SK-N-SH (cell line): ENCODE measurements at regions not wholly inside any gene's neighbourhood (a gene's known extent, or its start where the extent isn't known, plus 50 kb on each side); places are given as distances from the start of the nearest gene placed in this dataset.

ENCODE experiments used
- CTCF ChIA-PET: fragments of 300-600, 350-600 bp; formaldehyde crosslinking; extraction: SDS; loops from one replicate; lab custom pipeline; 2021; lab: Yijun Ruan, JAX
- POLR2A ChIA-PET: fragments of 350-600 bp; sonication (Branson Sonifier 250); formaldehyde crosslinking; extraction: SDS; loops from one replicate; lab custom pipeline; 2020; ENCODE audit warnings: antibody characterized with exemption, inconsistent platforms; lab: Yijun Ruan, JAX
- DNase-seq: peaks from one replicate; pipeline ENCODE4 v3.0.0; 2012
- H2AFZ ChIP-seq: fragments of 200-600 bp; sonication (generic); 2 replicates; pipeline ENCODE4 v1.8.1; 2016; ENCODE audit warnings: antibody characterized with exemption, mild to moderate bottlenecking, low read depth
- H3F3A ChIP-seq: fragments of 200-600 bp; sonication (generic); replicated peaks from 2 replicates; pipeline ENCODE3; 2016; ENCODE audit warnings: antibody characterized with exemption, mild to moderate bottlenecking; ENCODE audit not compliant: insufficient read depth
- H3K27ac ChIP-seq, 2 experiments: fragments of 200-500 bp in 1 of 2; fragments of 200-600 bp in 1 of 2; sonication (Bioruptor generic) in 1 of 2; sonication (generic), shearing (Covaris generic) in 1 of 2; 2 replicates each; pipeline versions ENCODE4 v1.5.1 to v1.6.1; 2014 to 2016; ENCODE audit warnings: low read depth in 2 of 2, inconsistent platforms in 1 of 2, low read length in 1 of 2, mild to moderate bottlenecking in 1 of 2, mixed read lengths in 1 of 2
- H3K27me3 ChIP-seq: fragments of 200-600 bp; sonication (generic), shearing (Covaris generic); 2 replicates; pipeline ENCODE4 v1.6.1; 2016; ENCODE audit warnings: mixed run types; ENCODE audit not compliant: insufficient read depth
- H3K36me3 ChIP-seq, 2 experiments: fragments of 200-500 bp in 1 of 2; fragments of 200-600 bp in 1 of 2; sonication (Bioruptor generic) in 1 of 2; sonication (generic) in 1 of 2; replicated peaks in 1 of 2; 2 replicates each; pipeline versions ENCODE3 to v1.5.1; 2014 to 2016; ENCODE audit warnings: low read length in 1 of 2, mild to moderate bottlenecking in 1 of 2; ENCODE audit not compliant: insufficient read depth in 2 of 2, control insufficient read depth in 1 of 2
- H3K4me1 ChIP-seq, 2 experiments: fragments of 200-500 bp in 1 of 2; fragments of 200-600 bp in 1 of 2; sonication (Bioruptor generic) in 1 of 2; sonication (generic), shearing (Covaris generic) in 1 of 2; 2 replicates each; pipeline versions ENCODE4 v1.5.1 to v1.6.1; 2014 to 2016; ENCODE audit warnings: low read depth in 1 of 2, low read length in 1 of 2, mixed run types in 1 of 2; ENCODE audit not compliant: insufficient read depth in 2 of 2, control insufficient read depth in 1 of 2
- H3K4me2 ChIP-seq: fragments of 200-600 bp; sonication (generic), shearing (Covaris generic); 2 replicates; pipeline ENCODE4 v1.6.1; 2017; ENCODE audit warnings: mixed run types
- H3K4me3 ChIP-seq, 2 experiments: fragments of 200-500 bp in 1 of 2; fragments of 200-600 bp in 1 of 2; sonication (Bioruptor generic) in 1 of 2; sonication (generic), shearing (Covaris generic) in 1 of 2; 2 replicates each; pipeline versions ENCODE4 v1.5.1 to v1.8.1; 2014 to 2016; ENCODE audit warnings: low read depth in 2 of 2, inconsistent platforms in 1 of 2, low read length in 1 of 2, mild to moderate bottlenecking in 1 of 2, mixed read lengths in 1 of 2, moderate library complexity in 1 of 2
- H3K79me2 ChIP-seq: fragments of 200-600 bp; sonication (generic); 2 replicates; pipeline ENCODE4 v1.8.1; 2017; ENCODE audit warnings: mild to moderate bottlenecking; ENCODE audit not compliant: insufficient read depth
- H3K9ac ChIP-seq: fragments of 200-600 bp; sonication (generic); 2 replicates; pipeline ENCODE4 v1.6.1; 2017; ENCODE audit warnings: mixed run types
- H3K9me2 ChIP-seq: fragments of 200-600 bp; sonication (generic); 2 replicates; pipeline ENCODE4 v1.6.1; 2017; ENCODE audit warnings: mixed run types
- H3K9me3 ChIP-seq: fragments of 200-600 bp; sonication (generic); 2 replicates; pipeline ENCODE4 v1.6.1; 2017; ENCODE audit warnings: mixed run types, mild to moderate bottlenecking, moderate library complexity
- H4K20me1 ChIP-seq: fragments of 200-600 bp; sonication (generic); 2 replicates; pipeline ENCODE4 v1.6.1; 2017; ENCODE audit warnings: mild to moderate bottlenecking, mixed run types; ENCODE audit not compliant: insufficient read depth
- FOSL2 ChIP-seq: IDR thresholded peaks from 2 replicates; pipeline ENCODE4 v1.4.0; 2012; ENCODE audit warnings: low read depth, mild to moderate bottlenecking, moderate library complexity, borderline replicate concordance
- FOXJ3 ChIP-seq: sonication (generic); formaldehyde crosslinking; IDR thresholded peaks from 2 replicates; pipeline ENCODE4 v1.5.1; 2020; ENCODE audit warnings: mild to moderate bottlenecking, missing genetic modification reagents
- GABPA ChIP-seq: IDR thresholded peaks from 2 replicates; pipeline ENCODE4 v1.4.0; 2012; ENCODE audit warnings: low read depth, mild to moderate bottlenecking
- GATA2 ChIP-seq: sonication (generic); formaldehyde crosslinking; IDR thresholded peaks from 2 replicates; pipeline ENCODE4 v1.5.0; 2020; ENCODE audit warnings: mild to moderate bottlenecking, missing genetic modification reagents
- JUND ChIP-seq: IDR thresholded peaks from 2 replicates; pipeline ENCODE4 v1.4.0; 2012
- MAX ChIP-seq: IDR thresholded peaks from 2 replicates; pipeline ENCODE4 v1.4.0; 2012; ENCODE audit warnings: low read depth
- MEF2A ChIP-seq: IDR thresholded peaks from 2 replicates; pipeline ENCODE4 v1.4.0; 2012; ENCODE audit warnings: low read depth, borderline replicate concordance
- MXI1 ChIP-seq: IDR thresholded peaks from 2 replicates; pipeline ENCODE4 v1.6.1; 2012; ENCODE audit warnings: mild to moderate bottlenecking, low read depth, low read length, improper control_type of control experiment
- NFIC ChIP-seq: IDR thresholded peaks from 2 replicates; pipeline ENCODE4 v1.4.0; 2012; ENCODE audit warnings: borderline replicate concordance
- POLR2AphosphoS5 ChIP-seq: IDR thresholded peaks from 2 replicates; pipeline ENCODE4 v1.6.1; 2012; ENCODE audit warnings: low read depth, low read length
- RCOR1 ChIP-seq: fragments of 150-350 bp; IDR thresholded peaks from 2 replicates; pipeline ENCODE4 v1.6.1; 2017; ENCODE audit warnings: antibody characterized with exemption, low read length
- RFX5 ChIP-seq: IDR thresholded peaks from 2 replicates; pipeline ENCODE4 v1.6.1; 2012; ENCODE audit warnings: mild to moderate bottlenecking, improper control_type of control experiment, low read length
- RXRA ChIP-seq: IDR thresholded peaks from 2 replicates; pipeline ENCODE4 v1.4.0; 2012; ENCODE audit warnings: low read depth, mild to moderate bottlenecking, borderline replicate concordance
- USF2 ChIP-seq: fragments of 150-350 bp; IDR thresholded peaks from 2 replicates; pipeline ENCODE4 v1.6.1; 2017; ENCODE audit warnings: antibody characterized with exemption, low read length, low read depth, borderline replicate concordance
- YY1 ChIP-seq: IDR thresholded peaks from 2 replicates; pipeline ENCODE4 v1.4.0; 2012; ENCODE audit warnings: low read depth, mild to moderate bottlenecking
- ZBTB33 ChIP-seq: IDR thresholded peaks from 2 replicates; pipeline ENCODE4 v1.4.0; 2012; ENCODE audit warnings: low read depth, borderline replicate concordance
- WGBS: methylation state at CpG from one replicate; pipeline ENCODE4 v1.1.6; 2017; ENCODE audit warnings: low lambda C conversion rate; 5-methylcytosine and 5-hydroxymethylcytosine counted together
- TF ChIP-seq, protein P1 (sequence below): IDR thresholded peaks from 2 replicates; pipeline ENCODE4; 2012
- TF ChIP-seq, protein P2 (sequence below): fragments of 150-350 bp; IDR thresholded peaks from 2 replicates; pipeline ENCODE4 v1.6.1; 2016; ENCODE audit warnings: mild to moderate bottlenecking, low read depth, low read length
- TF ChIP-seq, protein P3 (sequence below): fragments of 200-600 bp; sonication (generic); IDR thresholded peaks from 2 replicates; pipeline ENCODE4 v1.6.1; 2017; ENCODE audit warnings: antibody characterized with exemption, mild to moderate bottlenecking, moderate library complexity

GRCh38 chr13:50158385-50159165 is 143.3 kb downstream of the KCNRG start:
- ChIA-PET POLR2A (no interaction called here), CTCF (interaction anchor here (1.4 kb wide), 1 partner anchor 12 kb away, joined by 3 read pairs; no protein-coding TSS in a partner anchor)
- Histone ChIP-seq H3K4me1 (no peaks in the 10 kb centered on the region; a peak in 1 of 4 replicates), H3K4me3 (no peak overlapping the region), H3K9me2 (no peaks in the 10 kb centered on the region), H3K9ac (no peak overlapping the region), H3K9me3 (no peaks in the 10 kb centered on the region), H3K79me2 (no peaks in the 10 kb centered on the region), H3K36me3 (no peaks in the 10 kb centered on the region), H3K27ac (no peak overlapping the region), H3K4me2 (no peak overlapping the region), H2AFZ (no peak overlapping the region), H3K27me3 (no peaks in the 10 kb centered on the region), H3F3A (no peaks in the 10 kb centered on the region), H4K20me1 (no peaks in the 10 kb centered on the region)
- no peak for DNase-seq
- 91% methylated on average over 4 of the region's 4 CpGs for WGBS
- TF ChIP-seq NFIC (no peak), MXI1 (no peak), MEF2A (no peak), RXRA (no peak), YY1 (no peak), RFX5 (no peak), FOSL2 (no peak), GATA2 (CRISPR knock-in tag) (no peak), POLR2AphosphoS5 (no peak), RCOR1 (no peak), MAX (no peak), JUND (no peak), ZBTB33 (no peak), USF2 (no peak), FOXJ3 (no peak), GABPA (no peak)
- TF ChIP-seq, protein P1, sequence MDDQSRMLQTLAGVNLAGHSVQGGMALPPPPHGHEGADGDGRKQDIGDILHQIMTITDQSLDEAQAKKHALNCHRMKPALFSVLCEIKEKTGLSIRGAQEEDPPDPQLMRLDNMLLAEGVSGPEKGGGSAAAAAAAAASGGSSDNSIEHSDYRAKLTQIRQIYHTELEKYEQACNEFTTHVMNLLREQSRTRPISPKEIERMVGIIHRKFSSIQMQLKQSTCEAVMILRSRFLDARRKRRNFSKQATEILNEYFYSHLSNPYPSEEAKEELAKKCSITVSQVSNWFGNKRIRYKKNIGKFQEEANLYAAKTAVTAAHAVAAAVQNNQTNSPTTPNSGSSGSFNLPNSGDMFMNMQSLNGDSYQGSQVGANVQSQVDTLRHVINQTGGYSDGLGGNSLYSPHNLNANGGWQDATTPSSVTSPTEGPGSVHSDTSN = no peak
- TF ChIP-seq, protein P2, sequence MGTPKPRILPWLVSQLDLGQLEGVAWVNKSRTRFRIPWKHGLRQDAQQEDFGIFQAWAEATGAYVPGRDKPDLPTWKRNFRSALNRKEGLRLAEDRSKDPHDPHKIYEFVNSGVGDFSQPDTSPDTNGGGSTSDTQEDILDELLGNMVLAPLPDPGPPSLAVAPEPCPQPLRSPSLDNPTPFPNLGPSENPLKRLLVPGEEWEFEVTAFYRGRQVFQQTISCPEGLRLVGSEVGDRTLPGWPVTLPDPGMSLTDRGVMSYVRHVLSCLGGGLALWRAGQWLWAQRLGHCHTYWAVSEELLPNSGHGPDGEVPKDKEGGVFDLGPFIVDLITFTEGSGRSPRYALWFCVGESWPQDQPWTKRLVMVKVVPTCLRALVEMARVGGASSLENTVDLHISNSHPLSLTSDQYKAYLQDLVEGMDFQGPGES = no peak
- TF ChIP-seq, protein P3, sequence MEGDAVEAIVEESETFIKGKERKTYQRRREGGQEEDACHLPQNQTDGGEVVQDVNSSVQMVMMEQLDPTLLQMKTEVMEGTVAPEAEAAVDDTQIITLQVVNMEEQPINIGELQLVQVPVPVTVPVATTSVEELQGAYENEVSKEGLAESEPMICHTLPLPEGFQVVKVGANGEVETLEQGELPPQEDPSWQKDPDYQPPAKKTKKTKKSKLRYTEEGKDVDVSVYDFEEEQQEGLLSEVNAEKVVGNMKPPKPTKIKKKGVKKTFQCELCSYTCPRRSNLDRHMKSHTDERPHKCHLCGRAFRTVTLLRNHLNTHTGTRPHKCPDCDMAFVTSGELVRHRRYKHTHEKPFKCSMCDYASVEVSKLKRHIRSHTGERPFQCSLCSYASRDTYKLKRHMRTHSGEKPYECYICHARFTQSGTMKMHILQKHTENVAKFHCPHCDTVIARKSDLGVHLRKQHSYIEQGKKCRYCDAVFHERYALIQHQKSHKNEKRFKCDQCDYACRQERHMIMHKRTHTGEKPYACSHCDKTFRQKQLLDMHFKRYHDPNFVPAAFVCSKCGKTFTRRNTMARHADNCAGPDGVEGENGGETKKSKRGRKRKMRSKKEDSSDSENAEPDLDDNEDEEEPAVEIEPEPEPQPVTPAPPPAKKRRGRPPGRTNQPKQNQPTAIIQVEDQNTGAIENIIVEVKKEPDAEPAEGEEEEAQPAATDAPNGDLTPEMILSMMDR = no peak
